ENCODE measurements at regions not wholly inside any gene's neighbourhood (a gene's known extent, or its start where the extent isn't known, plus 50 kb on each side); places are given as distances from the start of the nearest gene placed in this dataset.

GRCh38 chr2:23027396-23027795 is 357.6 kb upstream of the KLHL29 start:
- WGBS, 2 donors = 68 to 83% methylated on average over 1 of the region's 1 CpG
- intact Hi-C loops (cut with DNase I) = no loop called here
- ATAC-seq (ENCODE audit: low FRiP score) (no peak), DNase-seq (no peak)
- Histone ChIP-seq H3K4me3 (ENCODE audit: low read length in 2 of 2) (no peak overlapping the region), H3K36me3 (ENCODE audit: control insufficient read depth in 1 of 2, insufficient read depth in 2 of 2, low read length in 1 of 2) (no peaks in the 10 kb centered on the region), H3K4me1 (ENCODE audit: control insufficient read depth in 1 of 2, insufficient read depth in 2 of 2, low read length in 2 of 2) (no peaks in the 10 kb centered on the region), H3K9me3 (ENCODE audit: control insufficient read depth, low read length) (peaks cover 1% of the 10 kb centered on the region), H3K27ac (ENCODE audit: low read depth in 1 of 2, low read length in 2 of 2) (no peak overlapping the region), H3K27me3 (ENCODE audit: control insufficient read depth in 1 of 2, insufficient read depth in 2 of 2, low read length in 1 of 2) (peaks cover 0 to 1% of the 10 kb centered on the region in 2 donors)

GRCh38 chr2:23028106-23028505 is 356.9 kb upstream of the KLHL29 start:
- Histone ChIP-seq H3K4me1 (ENCODE audit: control insufficient read depth in 1 of 2, insufficient read depth in 2 of 2, low read length in 2 of 2) (no peaks in the 10 kb centered on the region), H3K36me3 (ENCODE audit: control insufficient read depth in 1 of 2, insufficient read depth in 2 of 2, low read length in 1 of 2) (no peaks in the 10 kb centered on the region), H3K9me3 (ENCODE audit: control insufficient read depth, low read length) (peaks cover 1% of the 10 kb centered on the region), H3K27ac (ENCODE audit: low read depth in 1 of 2, low read length in 2 of 2) (no peak overlapping the region), H3K4me3 (ENCODE audit: low read length in 2 of 2) (no peak overlapping the region), H3K27me3 (ENCODE audit: control insufficient read depth in 1 of 2, insufficient read depth in 2 of 2, low read length in 1 of 2) (peaks cover 0 to 1% of the 10 kb centered on the region in 2 donors)
- 66 to 81% methylated on average over 3 of the region's 3 CpGs for WGBS, 2 donors
- ATAC-seq (ENCODE audit: low FRiP score) = no peak
- intact Hi-C loops (cut with DNase I) = no loop called here
- DNase-seq = no peak

- H3K36me3 ChIP-seq (ENCODE audit: control insufficient read depth in 1 of 2, insufficient read depth in 2 of 2, low read length in 1 of 2) = no peaks in the 10 kb centered on the region
- DNase-seq = no peak
- ATAC-seq (ENCODE audit: low FRiP score) = no peak
- H3K9me3 ChIP-seq (ENCODE audit: control insufficient read depth, low read length) = peaks cover 2% of the 10 kb centered on the region
- intact Hi-C loops (cut with DNase I) = no loop called here
- H3K4me3 ChIP-seq (ENCODE audit: low read length in 2 of 2) = no peak overlapping the region
- H3K4me1 ChIP-seq (ENCODE audit: control insufficient read depth in 1 of 2, insufficient read depth in 2 of 2, low read length in 2 of 2) = no peaks in the 10 kb centered on the region
- H3K27me3 ChIP-seq (ENCODE audit: control insufficient read depth in 1 of 2, insufficient read depth in 2 of 2, low read length in 1 of 2) = peaks cover 0 to 1% of the 10 kb centered on the region in 2 donors
- H3K27ac ChIP-seq (ENCODE audit: low read depth in 1 of 2, low read length in 2 of 2) = no peak overlapping the region
- 66 to 73% methylated on average over 5 of the region's 5 CpGs for WGBS, 2 donors
Measured at GRCh38 chr2:23029111-23029510, 355.9 kb upstream of the KLHL29 start.

- Histone ChIP-seq H3K27me3 (ENCODE audit: control insufficient read depth in 1 of 2, insufficient read depth in 2 of 2, low read length in 1 of 2) (peaks cover 0 to 1% of the 10 kb centered on the region in 2 donors), H3K36me3 (ENCODE audit: control insufficient read depth in 1 of 2, insufficient read depth in 2 of 2, low read length in 1 of 2) (no peaks in the 10 kb centered on the region), H3K27ac (ENCODE audit: low read depth in 1 of 2, low read length in 2 of 2) (no peak overlapping the region), H3K9me3 (ENCODE audit: control insufficient read depth, low read length) (peaks cover 2% of the 10 kb centered on the region), H3K4me1 (ENCODE audit: control insufficient read depth in 1 of 2, insufficient read depth in 2 of 2, low read length in 2 of 2) (no peaks in the 10 kb centered on the region), H3K4me3 (ENCODE audit: low read length in 2 of 2) (no peak overlapping the region)
- ATAC-seq (ENCODE audit: low FRiP score) (no peak), DNase-seq (no peak)
- intact Hi-C loops (cut with DNase I) = no loop called here
- 55 to 56% methylated on average over 5 of the region's 5 CpGs for WGBS, 2 donors
Measured at GRCh38 chr2:23029951-23030350, 355.0 kb upstream of the KLHL29 start.

GRCh38 chr2:23034996-23035395 is 350.0 kb upstream of the KLHL29 start:
- Histone ChIP-seq H3K4me3 (ENCODE audit: low read length in 2 of 2) (no peak overlapping the region), H3K27me3 (ENCODE audit: control insufficient read depth in 1 of 2, insufficient read depth in 2 of 2, low read length in 1 of 2) (peaks cover 0 to 1% of the 10 kb centered on the region in 2 donors), H3K9me3 (ENCODE audit: control insufficient read depth, low read length) (peaks cover 1% of the 10 kb centered on the region), H3K36me3 (ENCODE audit: control insufficient read depth in 1 of 2, insufficient read depth in 2 of 2, low read length in 1 of 2) (no peaks in the 10 kb centered on the region), H3K27ac (ENCODE audit: low read depth in 1 of 2, low read length in 2 of 2) (no peak overlapping the region), H3K4me1 (ENCODE audit: control insufficient read depth in 1 of 2, insufficient read depth in 2 of 2, low read length in 2 of 2) (no peaks in the 10 kb centered on the region)
- no peak for ATAC-seq (ENCODE audit: low FRiP score)
- 63 to 71% methylated on average over 3 of the region's 3 CpGs for WGBS, 2 donors
- DNase-seq = no peak
- intact Hi-C loops (cut with DNase I) = no loop called here

- ATAC-seq (ENCODE audit: low FRiP score) (no peak), DNase-seq (no peak)
- peaks cover 1% of the 10 kb centered on the region for H3K9me3 ChIP-seq (ENCODE audit: control insufficient read depth, low read length)
- WGBS, 2 donors = 76 to 93% methylated on average over 2 of the region's 2 CpGs
- H3K27me3 ChIP-seq (ENCODE audit: control insufficient read depth in 1 of 2, insufficient read depth in 2 of 2, low read length in 1 of 2) = no peaks in the 10 kb centered on the region
- no peaks in the 10 kb centered on the region for H3K4me1 ChIP-seq (ENCODE audit: control insufficient read depth in 1 of 2, insufficient read depth in 2 of 2, low read length in 2 of 2)
- no peak overlapping the region for H3K27ac ChIP-seq (ENCODE audit: low read depth in 1 of 2, low read length in 2 of 2)
- H3K36me3 ChIP-seq (ENCODE audit: control insufficient read depth in 1 of 2, insufficient read depth in 2 of 2, low read length in 1 of 2) = no peaks in the 10 kb centered on the region
- intact Hi-C loops (cut with DNase I) = no loop called here
- H3K4me3 ChIP-seq (ENCODE audit: low read length in 2 of 2) = no peak overlapping the region
Measured at GRCh38 chr2:23036629-23037028, 348.4 kb upstream of the KLHL29 start.

GRCh38 chr2:23037596-23037995 is 347.4 kb upstream of the KLHL29 start:
- whole genome bisulfite sequencing, 2 donors = 63 to 78% methylated on average over 2 of the region's 2 CpGs
- ATAC-seq (ENCODE audit: low FRiP score) (no peak), DNase-seq (no peak)
- no peak overlapping the region for H3K4me3 ChIP-seq (ENCODE audit: low read length in 2 of 2)
- H3K9me3 ChIP-seq (ENCODE audit: control insufficient read depth, low read length) = peaks cover 1% of the 10 kb centered on the region
- peaks cover 0 to under 1% of the 10 kb centered on the region in 2 donors for H3K4me1 ChIP-seq (ENCODE audit: control insufficient read depth in 1 of 2, insufficient read depth in 2 of 2, low read length in 2 of 2)
- H3K27me3 ChIP-seq (ENCODE audit: control insufficient read depth in 1 of 2, insufficient read depth in 2 of 2, low read length in 1 of 2) = no peaks in the 10 kb centered on the region
- H3K27ac ChIP-seq (ENCODE audit: low read depth in 1 of 2, low read length in 2 of 2) = no peak overlapping the region
- intact Hi-C loops (cut with DNase I) = no loop called here
- H3K36me3 ChIP-seq (ENCODE audit: control insufficient read depth in 1 of 2, insufficient read depth in 2 of 2, low read length in 1 of 2) = no peaks in the 10 kb centered on the region

- DNase-seq = no peak
- 26 to 33% methylated on average over 1 of the region's 1 CpG for WGBS, 2 donors
- peaks cover 0 to 3% of the 10 kb centered on the region in 2 donors for H3K4me1 ChIP-seq (ENCODE audit: control insufficient read depth in 1 of 2, insufficient read depth in 2 of 2, low read length in 2 of 2)
- peak overlapping the region in 1 of 2 donors; percentile 13 for H3K27ac ChIP-seq (ENCODE audit: low read depth in 1 of 2, low read length in 2 of 2)
- H3K27me3 ChIP-seq (ENCODE audit: control insufficient read depth in 1 of 2, insufficient read depth in 2 of 2, low read length in 1 of 2) = no peaks in the 10 kb centered on the region
- intact Hi-C loops (cut with DNase I) = no loop called here
- no peak overlapping the region for H3K4me3 ChIP-seq (ENCODE audit: low read length in 2 of 2)
- ATAC-seq (ENCODE audit: low FRiP score) = no peak
- no peaks in the 10 kb centered on the region for H3K9me3 ChIP-seq (ENCODE audit: control insufficient read depth, low read length)
- no peaks in the 10 kb centered on the region for H3K36me3 ChIP-seq (ENCODE audit: control insufficient read depth in 1 of 2, insufficient read depth in 2 of 2, low read length in 1 of 2)
Measured at GRCh38 chr2:23041443-23041842, 343.5 kb upstream of the KLHL29 start.

GRCh38 chr2:23042216-23042906 is 342.6 kb upstream of the KLHL29 start:
- intact Hi-C loops (cut with DNase I) = no loop called here
- no peaks in the 10 kb centered on the region for H3K27me3 ChIP-seq (ENCODE audit: control insufficient read depth in 1 of 2, insufficient read depth in 2 of 2, low read length in 1 of 2)
- H3K9me3 ChIP-seq (ENCODE audit: control insufficient read depth, low read length) = no peaks in the 10 kb centered on the region
- no peak overlapping the region for H3K4me3 ChIP-seq (ENCODE audit: low read length in 2 of 2)
- peaks cover 0 to 3% of the 10 kb centered on the region in 2 donors for H3K4me1 ChIP-seq (ENCODE audit: control insufficient read depth in 1 of 2, insufficient read depth in 2 of 2, low read length in 2 of 2)
- H3K27ac ChIP-seq (ENCODE audit: low read depth in 1 of 2, low read length in 2 of 2) = no peak overlapping the region
- DNase-seq (peak; percentile 59 to 80), ATAC-seq (ENCODE audit: low FRiP score) (peak; percentile 72)
- 4 to 9% methylated on average over 7 of the region's 7 CpGs for WGBS, 2 donors
- no peaks in the 10 kb centered on the region for H3K36me3 ChIP-seq (ENCODE audit: control insufficient read depth in 1 of 2, insufficient read depth in 2 of 2, low read length in 1 of 2)

All from aorta (tissue), 5 donors.